ENCODE measurements at regions not wholly inside any gene's neighbourhood (a gene's known extent, or its start where the extent isn't known, plus 50 kb on each side); places are given as distances from the start of the nearest gene placed in this dataset.
"Not testable (repeated sequence)": the region's sequence is repeated elsewhere in the genome, so short reads cannot be mapped to it uniquely, and the experiment has no call there.

- ATAC-seq: no peak
- BruUV-seq (replicated peaks): no TSS peak
- CTCF ChIA-PET: no interaction called here
These were observed 328.6 kb downstream of the PLPP3 start for GRCh38 chr1:56250809-56251208.

GRCh38 chr1:56249234-56249633 lies 330.1 kb downstream of the PLPP3 start:
- no peaks in the 10 kb centered on the region for H3K79me2 ChIP-seq (ENCODE audit: low read length)
- H3K4me2 ChIP-seq (ENCODE audit: low read length): no peak overlapping the region
- ChIA-PET CTCF (interaction anchor here (0.6 kb wide), 1 partner anchor 334 kb away, joined by 7 read pairs; no protein-coding TSS in a partner anchor), POLR2A (ENCODE audit: unreplicated experiment) (no interaction called here)
- TF ChIP-seq CTCF (conservative IDR thresholded peaks at IDR 0.05; ENCODE audit: low read depth, low read length) (no peak), EZH2phosphoT487 (IDR thresholded peaks at IDR 0.05; ENCODE audit: borderline replicate concordance, low read length) (no peak), EZH2 (IDR thresholded peaks at IDR 0.05; ENCODE audit: low read length, unreplicated experiment) (no peak)
- H2AFZ ChIP-seq (ENCODE audit: low read length): no peak overlapping the region
- no peaks in the 10 kb centered on the region for H3K9me2 ChIP-seq (replicated peaks; ENCODE audit: low read length)
- H4K20me1 ChIP-seq (ENCODE audit: low read length): no peaks in the 10 kb centered on the region
- H3F3A ChIP-seq (ENCODE audit: low read length, unreplicated experiment): no peaks in the 10 kb centered on the region
- no peak overlapping the region for H3K4me3 ChIP-seq (ENCODE audit: low read length)
- ATAC-seq: no peak
- BruUV-seq (replicated peaks): no TSS peak
- no peaks in the 10 kb centered on the region for H3K4me1 ChIP-seq (ENCODE audit: insufficient read depth, low read length)
- no peak overlapping the region for H3K27ac ChIP-seq (ENCODE audit: low read length)
- no peaks in the 10 kb centered on the region for H3K27me3 ChIP-seq (ENCODE audit: low read length)
- no peaks in the 10 kb centered on the region for H3K36me3 ChIP-seq (ENCODE audit: low read depth, low read length)
- H3K9me3 ChIP-seq (ENCODE audit: low read length): no peaks in the 10 kb centered on the region
- DNase-seq: no peak
- H3K9ac ChIP-seq (ENCODE audit: low read length): no peak overlapping the region
- intact Hi-C loops (cut with micrococcal nuclease): no loop called here

More at GRCh38 chr1:56250809-56251208, 328.6 kb downstream of the PLPP3 start:
- POLR2A ChIA-PET (ENCODE audit: unreplicated experiment): no interaction called here
- H3F3A ChIP-seq (ENCODE audit: low read length, unreplicated experiment): no peaks in the 10 kb centered on the region
- no peaks in the 10 kb centered on the region for H4K20me1 ChIP-seq (ENCODE audit: low read length)
- H3K36me3 ChIP-seq (ENCODE audit: low read depth, low read length): no peaks in the 10 kb centered on the region
- DNase-seq: no peak
- no peak overlapping the region for H3K4me3 ChIP-seq (ENCODE audit: low read length)
- H3K4me2 ChIP-seq (ENCODE audit: low read length): no peak overlapping the region
- no peak overlapping the region for H2AFZ ChIP-seq (ENCODE audit: low read length)
- no peak overlapping the region for H3K9ac ChIP-seq (ENCODE audit: low read length)
- TF ChIP-seq CTCF (conservative IDR thresholded peaks at IDR 0.05; ENCODE audit: low read depth, low read length) (no peak), EZH2 (IDR thresholded peaks at IDR 0.05; ENCODE audit: low read length, unreplicated experiment) (no peak), EZH2phosphoT487 (IDR thresholded peaks at IDR 0.05; ENCODE audit: borderline replicate concordance, low read length) (no peak)
- H3K9me2 ChIP-seq (replicated peaks; ENCODE audit: low read length): no peaks in the 10 kb centered on the region
- no peak overlapping the region for H3K27ac ChIP-seq (ENCODE audit: low read length)
- no peaks in the 10 kb centered on the region for H3K27me3 ChIP-seq (ENCODE audit: low read length)
- H3K9me3 ChIP-seq (ENCODE audit: low read length): no peaks in the 10 kb centered on the region
- H3K4me1 ChIP-seq (ENCODE audit: insufficient read depth, low read length): no peaks in the 10 kb centered on the region
- no peaks in the 10 kb centered on the region for H3K79me2 ChIP-seq (ENCODE audit: low read length)
- intact Hi-C loops (cut with micrococcal nuclease): no loop called here

GRCh38 chr1:56248138-56248537 lies 331.2 kb downstream of the PLPP3 start:
- ATAC-seq (no peak), DNase-seq (no peak)
- TF ChIP-seq CTCF (conservative IDR thresholded peaks at IDR 0.05; ENCODE audit: low read depth, low read length) (no peak), EZH2phosphoT487 (IDR thresholded peaks at IDR 0.05; ENCODE audit: borderline replicate concordance, low read length) (no peak), EZH2 (IDR thresholded peaks at IDR 0.05; ENCODE audit: low read length, unreplicated experiment) (no peak)
- Histone ChIP-seq H2AFZ (ENCODE audit: low read length) (no peak overlapping the region), H3K27me3 (ENCODE audit: low read length) (no peaks in the 10 kb centered on the region), H3K9ac (ENCODE audit: low read length) (no peak overlapping the region), H3K36me3 (ENCODE audit: low read depth, low read length) (no peaks in the 10 kb centered on the region), H3K4me1 (ENCODE audit: insufficient read depth, low read length) (no peaks in the 10 kb centered on the region), H3K27ac (ENCODE audit: low read length) (no peak overlapping the region), H3K4me2 (ENCODE audit: low read length) (no peak overlapping the region), H3K79me2 (ENCODE audit: low read length) (no peaks in the 10 kb centered on the region), H3K9me3 (ENCODE audit: low read length) (no peaks in the 10 kb centered on the region), H3K9me2 (replicated peaks; ENCODE audit: low read length) (no peaks in the 10 kb centered on the region), H3K4me3 (ENCODE audit: low read length) (no peak overlapping the region), H3F3A (ENCODE audit: low read length, unreplicated experiment) (no peaks in the 10 kb centered on the region), H4K20me1 (ENCODE audit: low read length) (no peaks in the 10 kb centered on the region)
- intact Hi-C loops (cut with micrococcal nuclease): no loop called here
- ChIA-PET POLR2A (ENCODE audit: unreplicated experiment) (no interaction called here), CTCF (no interaction called here)
- no TSS peak for BruUV-seq (replicated peaks)

GRCh38 chr1:56246726-56247125 lies 332.6 kb downstream of the PLPP3 start:
- intact Hi-C loops (cut with micrococcal nuclease); H3K27ac ChIP-seq (ENCODE audit: low read length): not testable (repeated sequence)

More at GRCh38 chr1:56246726-56247125, 332.6 kb downstream of the PLPP3 start:
- H3F3A ChIP-seq (ENCODE audit: low read length, unreplicated experiment); BruUV-seq (replicated peaks); ATAC-seq; H3K4me2 ChIP-seq (ENCODE audit: low read length); H4K20me1 ChIP-seq (ENCODE audit: low read length); H3K27me3 ChIP-seq (ENCODE audit: low read length); H3K4me3 ChIP-seq (ENCODE audit: low read length); H3K79me2 ChIP-seq (ENCODE audit: low read length); POLR2A ChIA-PET (ENCODE audit: unreplicated experiment); DNase-seq; CTCF ChIA-PET; H3K9ac ChIP-seq (ENCODE audit: low read length); H2AFZ ChIP-seq (ENCODE audit: low read length); H3K9me3 ChIP-seq (ENCODE audit: low read length); H3K36me3 ChIP-seq (ENCODE audit: low read depth, low read length); H3K9me2 ChIP-seq (replicated peaks; ENCODE audit: low read length); H3K4me1 ChIP-seq (ENCODE audit: insufficient read depth, low read length): not testable (repeated sequence)
